HG02798 (cell line): ENCODE measurements at regions not wholly inside any gene's neighbourhood (a gene's known extent, or its start where the extent isn't known, plus 50 kb on each side); places are given as distances from the start of the nearest gene placed in this dataset.
A peak's percentile ranks its signal among the peaks of the same experiment; 100 is the strongest.

ENCODE experiments used
- ATAC-seq: cut with Tn5 transposase; IDR thresholded peaks from one replicate; pipeline ENCODE4 v1.9.1; 2021; ENCODE audit warnings: mild to moderate bottlenecking; ENCODE audit not compliant: unreplicated experiment, poor library complexity

- ATAC-seq: peak; percentile 82
Observed at GRCh38 chr3:106542101-106542769, 673.4 kb upstream of the CBLB start.

GRCh38 chr3:106552351-106553043, 683.7 kb upstream of the CBLB start:
- no peak for ATAC-seq

- no peak for ATAC-seq
Observed at GRCh38 chr3:106560451-106560966, 691.7 kb upstream of the CBLB start.

- peak; percentile 96 for ATAC-seq
Observed at GRCh38 chr3:106566277-106566676, 697.5 kb upstream of the CBLB start.

GRCh38 chr3:106570426-106570825, 701.6 kb upstream of the CBLB start:
- ATAC-seq: no peak

GRCh38 chr3:106573605-106574004, 704.8 kb upstream of the CBLB start:
- no peak for ATAC-seq

- ATAC-seq: no peak
Observed at GRCh38 chr3:106575029-106575428, 706.2 kb upstream of the CBLB start.

- ATAC-seq: no peak
Observed at GRCh38 chr3:106577241-106577640, 708.4 kb upstream of the CBLB start.

GRCh38 chr3:106578911-106579310, 710.1 kb upstream of the CBLB start:
- ATAC-seq: no peak

GRCh38 chr3:106582151-106582550, 713.3 kb upstream of the CBLB start:
- ATAC-seq: no peak

GRCh38 chr3:106587551-106587950, 718.7 kb upstream of the CBLB start:
- ATAC-seq: no peak

- ATAC-seq: no peak
Observed at GRCh38 chr3:106588739-106589138, 719.9 kb upstream of the CBLB start.

GRCh38 chr3:106589311-106589942, 720.6 kb upstream of the CBLB start:
- no peak for ATAC-seq

- no peak for ATAC-seq
Observed at GRCh38 chr3:106590216-106590615, 721.4 kb upstream of the CBLB start.

- ATAC-seq: no peak
Observed at GRCh38 chr3:106593381-106593780, 724.6 kb upstream of the CBLB start.

GRCh38 chr3:106609666-106610301, 741.0 kb upstream of the CBLB start:
- peak; percentile 91 for ATAC-seq

- ATAC-seq: no peak
Observed at GRCh38 chr3:106610362-106610959, 741.6 kb upstream of the CBLB start.

GRCh38 chr3:106611116-106611515, 742.3 kb upstream of the CBLB start:
- no peak for ATAC-seq

- no peak for ATAC-seq
Observed at GRCh38 chr3:106611841-106612240, 743.0 kb upstream of the CBLB start.

- ATAC-seq: no peak
Observed at GRCh38 chr3:106616556-106616955, 747.7 kb upstream of the CBLB start.
